MM.1S (cell line): ENCODE measurements at regions not wholly inside any gene's neighbourhood (a gene's known extent, or its start where the extent isn't known, plus 50 kb on each side); places are given as distances from the start of the nearest gene placed in this dataset.

ENCODE experiments used
- DNase-seq: peaks from one replicate; pipeline ENCODE4 v3.0.0-alpha.2; 2015
- H2AFZ ChIP-seq: fragments of 300-600 bp; sonication (generic); 2 replicates; pipeline ENCODE4 v1.6.0; 2016; ENCODE audit warnings: antibody characterized with exemption, low read length
- H3F3A ChIP-seq: fragments of 300-600 bp; sonication (generic); 2 replicates; pipeline ENCODE4 v1.6.1; 2016; ENCODE audit warnings: mild to moderate bottlenecking, antibody characterized with exemption, low read length, moderate library complexity, mixed read lengths; ENCODE audit not compliant: insufficient read depth
- H3K27ac ChIP-seq: fragments of 300-600 bp; sonication (generic); 2 replicates; pipeline ENCODE4 v1.5.1; 2016; ENCODE audit warnings: mild to moderate bottlenecking, low read length
- H3K27me3 ChIP-seq: fragments of 300-600 bp; sonication (generic); replicated peaks from 2 replicates; pipeline ENCODE4 v1.6.0; 2016; ENCODE audit warnings: low read length; ENCODE audit not compliant: insufficient read depth
- H3K36me3 ChIP-seq: fragments of 300-600 bp; sonication (generic); replicated peaks from 2 replicates; pipeline ENCODE4 v1.6.1; 2016; ENCODE audit warnings: mild to moderate bottlenecking, low read length, mixed read lengths; ENCODE audit not compliant: insufficient read depth
- H3K4me1 ChIP-seq: fragments of 300-600 bp; sonication (generic); 2 replicates; pipeline ENCODE4 v1.6.1; 2016; ENCODE audit warnings: low read length, mixed read lengths
- H3K4me2 ChIP-seq: fragments of 300-600 bp; sonication (generic); 2 replicates; pipeline ENCODE4 v1.6.0; 2016; ENCODE audit warnings: low read depth, low read length
- H3K4me3 ChIP-seq: fragments of 300-600 bp; sonication (generic); 2 replicates; pipeline ENCODE4 v1.5.1; 2016; ENCODE audit warnings: low read length, mixed read lengths
- H3K79me2 ChIP-seq: fragments of 300-600 bp; sonication (generic); 2 replicates; pipeline ENCODE4 v1.6.1; 2016; ENCODE audit warnings: mixed run types, low read length, mixed read lengths
- H3K9ac ChIP-seq: fragments of 300-600 bp; sonication (generic); 2 replicates; pipeline ENCODE4 v1.6.1; 2016; ENCODE audit warnings: low read length, mixed read lengths
- H3K9me2 ChIP-seq: fragments of 300-600 bp; sonication (generic); replicated peaks from 2 replicates; pipeline ENCODE4 v1.6.1; 2016; ENCODE audit warnings: mild to moderate bottlenecking, low read length, mixed read lengths; ENCODE audit not compliant: insufficient read depth
- H3K9me3 ChIP-seq: fragments of 300-600 bp; sonication (generic); replicated peaks from 2 replicates; pipeline ENCODE4 v1.6.1; 2016; ENCODE audit warnings: mild to moderate bottlenecking, low read length, mixed read lengths; ENCODE audit not compliant: insufficient read depth
- H4K20me1 ChIP-seq: fragments of 300-600 bp; sonication (generic); 2 replicates; pipeline ENCODE4 v1.6.1; 2016; ENCODE audit warnings: mild to moderate bottlenecking, low read length, moderate library complexity, mixed read lengths; ENCODE audit not compliant: insufficient read depth
- EZH2 ChIP-seq: fragments of 300-600 bp; sonication (generic); optimal IDR thresholded peaks from 2 replicates; pipeline ENCODE3; 2017; ENCODE audit warnings: low read depth, mild to moderate bottlenecking, antibody characterized with exemption, low read length, mixed read lengths
- EZH2phosphoT487 ChIP-seq: fragments of 300-600 bp; sonication (generic); IDR thresholded peaks from 2 replicates; pipeline ENCODE4 v1.6.1; 2018; ENCODE audit warnings: antibody characterized with exemption, low read length
- TF ChIP-seq, protein P1 (sequence below): fragments of 300-600 bp; sonication (generic); IDR thresholded peaks from 2 replicates; pipeline ENCODE4 v1.5.1; 2016; ENCODE audit warnings: antibody characterized with exemption, low read length, mixed read lengths

DNA sequence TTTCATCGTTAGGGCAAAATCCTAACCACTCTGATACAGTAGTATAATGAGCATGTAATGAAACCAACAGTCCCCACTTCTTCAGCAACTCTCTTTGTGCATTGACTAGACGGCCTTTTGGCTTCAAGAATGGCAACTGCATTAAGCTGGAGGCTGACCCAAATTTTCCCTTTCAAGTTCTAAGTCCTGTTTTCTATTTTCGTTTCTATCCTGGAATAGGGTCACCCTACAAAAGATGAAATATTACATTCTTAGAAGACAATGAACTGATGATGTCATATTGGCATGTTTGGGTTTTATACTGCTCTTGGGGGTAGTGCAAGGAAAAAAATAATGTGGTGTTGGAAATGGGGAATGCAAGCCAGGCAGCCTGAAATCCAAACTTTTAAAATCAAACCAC, 254.4 kb downstream of the ETAA1 start:
- Histone ChIP-seq H3K9ac (no peak overlapping the region), H3K9me3 (no peaks in the 10 kb centered on the region), H3K36me3 (no peaks in the 10 kb centered on the region)

DNA sequence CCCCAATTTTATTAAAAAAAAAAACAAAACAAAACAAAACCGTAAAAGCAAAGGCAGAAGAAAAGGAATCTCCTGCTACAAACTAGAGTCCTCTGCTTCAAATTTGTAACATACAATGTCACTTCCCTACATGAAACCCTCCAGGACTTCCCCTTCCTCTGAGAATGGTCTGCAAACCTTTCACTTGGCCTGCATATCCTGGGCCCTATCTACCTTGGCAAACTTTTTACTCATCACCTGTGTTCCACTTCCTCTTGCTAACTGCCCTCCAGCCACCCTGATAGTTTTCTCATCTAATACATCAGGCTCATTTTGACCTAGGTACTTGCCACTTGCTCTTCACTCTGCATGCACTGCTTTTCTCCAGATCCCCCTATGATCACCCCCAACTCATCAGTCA, 255.5 kb downstream of the ETAA1 start:
- Histone ChIP-seq H3K27ac (no peak overlapping the region), H3K4me1 (no peaks in the 10 kb centered on the region), H3K9me2 (no peaks in the 10 kb centered on the region), H3K4me3 (no peak overlapping the region), H3K36me3 (no peaks in the 10 kb centered on the region), H3K4me2 (no peak overlapping the region), H3K27me3 (no peaks in the 10 kb centered on the region), H3K9ac (no peak overlapping the region), H3K79me2 (no peaks in the 10 kb centered on the region), H3K9me3 (no peaks in the 10 kb centered on the region), H4K20me1 (no peaks in the 10 kb centered on the region), H3F3A (no peaks in the 10 kb centered on the region), H2AFZ (no peak overlapping the region)
- TF ChIP-seq, protein P1, sequence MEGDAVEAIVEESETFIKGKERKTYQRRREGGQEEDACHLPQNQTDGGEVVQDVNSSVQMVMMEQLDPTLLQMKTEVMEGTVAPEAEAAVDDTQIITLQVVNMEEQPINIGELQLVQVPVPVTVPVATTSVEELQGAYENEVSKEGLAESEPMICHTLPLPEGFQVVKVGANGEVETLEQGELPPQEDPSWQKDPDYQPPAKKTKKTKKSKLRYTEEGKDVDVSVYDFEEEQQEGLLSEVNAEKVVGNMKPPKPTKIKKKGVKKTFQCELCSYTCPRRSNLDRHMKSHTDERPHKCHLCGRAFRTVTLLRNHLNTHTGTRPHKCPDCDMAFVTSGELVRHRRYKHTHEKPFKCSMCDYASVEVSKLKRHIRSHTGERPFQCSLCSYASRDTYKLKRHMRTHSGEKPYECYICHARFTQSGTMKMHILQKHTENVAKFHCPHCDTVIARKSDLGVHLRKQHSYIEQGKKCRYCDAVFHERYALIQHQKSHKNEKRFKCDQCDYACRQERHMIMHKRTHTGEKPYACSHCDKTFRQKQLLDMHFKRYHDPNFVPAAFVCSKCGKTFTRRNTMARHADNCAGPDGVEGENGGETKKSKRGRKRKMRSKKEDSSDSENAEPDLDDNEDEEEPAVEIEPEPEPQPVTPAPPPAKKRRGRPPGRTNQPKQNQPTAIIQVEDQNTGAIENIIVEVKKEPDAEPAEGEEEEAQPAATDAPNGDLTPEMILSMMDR = no peak
- no peak for TF ChIP-seq EZH2
- no peak for TF ChIP-seq EZH2phosphoT487
- no peak for DNase-seq

More for the DNA sequence above, 254.4 kb downstream of the ETAA1 start:
- Histone ChIP-seq H3K4me3 (no peak overlapping the region), H3K9me2 (no peaks in the 10 kb centered on the region), H3K27ac (no peak overlapping the region), H3K79me2 (no peaks in the 10 kb centered on the region), H3K4me2 (no peak overlapping the region), H3K4me1 (no peaks in the 10 kb centered on the region), H3F3A (no peaks in the 10 kb centered on the region), H4K20me1 (no peaks in the 10 kb centered on the region), H2AFZ (no peak overlapping the region), H3K27me3 (no peaks in the 10 kb centered on the region)
- TF ChIP-seq EZH2 (no peak), EZH2phosphoT487 (no peak)
- TF ChIP-seq, protein P1 = no peak
- no peak for DNase-seq

DNA sequence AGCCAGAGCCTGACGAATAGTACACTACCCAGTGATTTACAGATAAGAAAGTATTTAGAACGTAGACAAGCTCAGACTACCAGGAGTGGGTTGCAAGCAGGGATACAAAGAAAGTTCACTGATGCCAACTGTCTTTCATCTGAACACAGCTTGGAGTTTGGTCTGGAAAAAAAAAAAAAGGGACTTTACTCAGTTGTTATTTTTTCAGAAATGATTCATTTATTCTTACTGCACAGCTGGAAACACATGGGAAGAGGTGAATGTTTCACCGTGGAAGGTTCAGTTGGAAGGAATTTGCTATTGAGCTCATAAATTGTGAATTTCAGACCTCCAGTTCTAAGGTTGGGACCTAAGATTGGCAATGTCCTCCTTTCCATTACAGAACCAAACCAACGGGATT, 259.7 kb downstream of the ETAA1 start:
- Histone ChIP-seq H2AFZ (no peak overlapping the region), H3K9me2 (no peaks in the 10 kb centered on the region), H3K9me3 (no peaks in the 10 kb centered on the region), H3K36me3 (no peaks in the 10 kb centered on the region), H3K4me3 (no peak overlapping the region), H3K79me2 (no peaks in the 10 kb centered on the region), H3K27ac (no peak overlapping the region), H3K27me3 (no peaks in the 10 kb centered on the region), H3K4me1 (no peaks in the 10 kb centered on the region), H4K20me1 (no peaks in the 10 kb centered on the region), H3K9ac (no peak overlapping the region), H3K4me2 (no peak overlapping the region), H3F3A (no peaks in the 10 kb centered on the region)
- no peak for DNase-seq
- TF ChIP-seq EZH2phosphoT487 (no peak), EZH2 (no peak)
- TF ChIP-seq, protein P1 = no peak
